Testis (tissue), 2 donors: ENCODE measurements at regions not wholly inside any gene's neighbourhood (a gene's known extent, or its start where the extent isn't known, plus 50 kb on each side); places are given as distances from the start of the nearest gene placed in this dataset.

Experiments
- CTCF ChIP-seq, 3 experiments: fragments of 450-650 bp in 2 of 3; fragments of 200-600 bp in 1 of 3; sonication (generic) in 1 of 3; IDR thresholded peaks; one replicate each; pipeline ENCODE4 v1.5.1; 2016 to 2019; ENCODE audit warnings: antibody characterized with exemption in 3 of 3, mild to moderate bottlenecking in 2 of 3, moderate library complexity in 1 of 3
- POLR2A ChIP-seq: fragments of 450-650 bp; IDR thresholded peaks from one replicate; pipeline ENCODE4 v1.6.1; 2017; ENCODE audit warnings: antibody characterized with exemption, mild to moderate bottlenecking, moderate library complexity

GRCh38 chr13:46484561-46484960 is 68.4 kb upstream of the LRCH1 start:
- TF ChIP-seq CTCF (IDR thresholded peaks at IDR 0.05) (no peak), POLR2A (no peak)
